IMR-90 (cell line): ENCODE measurements at regions not wholly inside any gene's neighbourhood (a gene's known extent, or its start where the extent isn't known, plus 50 kb on each side); places are given as distances from the start of the nearest gene placed in this dataset.
A peak's percentile ranks its signal among the peaks of the same experiment; 100 is the strongest.

ENCODE experiments used
- ATAC-seq: fragments of 200-7000 bp; cut with Tn5 transposase; 2 replicates; pipeline ENCODE4 v1.9.1; 2020; ENCODE audit warnings: low read depth, mild to moderate bottlenecking, moderate library complexity
- BruUV-seq: library from RNA; stranded (reverse); fragments of 400-500 nt; replicated peaks from 2 replicates; lab custom pipeline; 2021; lab: Mats Ljungman, UMichigan
- CTCF ChIA-PET: fragments of 300-600 bp; formaldehyde crosslinking; extraction: SDS; loops from one replicate; lab custom pipeline; 2021; ENCODE audit warnings: antibody characterized with exemption; lab: Yijun Ruan, JAX
- POLR2A ChIA-PET: fragments of 300-600 bp; sonication (Branson Sonifier 250); formaldehyde crosslinking; loops from one replicate; lab custom pipeline; 2022; ENCODE audit warnings: antibody characterized with exemption; ENCODE audit not compliant: unreplicated experiment; lab: Charles Lee
- DNase-seq: peaks from one replicate; pipeline ENCODE4 v3.0.0; 2013
- H2AFZ ChIP-seq: replicated peaks from 2 replicates; pipeline ENCODE3; 2013; ENCODE audit warnings: low read length, mild to moderate bottlenecking; ENCODE audit not compliant: poor library complexity
- H2AK5ac ChIP-seq: 2 replicates; pipeline ENCODE4 v1.6.1; 2013; ENCODE audit warnings: low read depth, low read length, inconsistent platforms
- H2AK9ac ChIP-seq: replicated peaks from 2 replicates; pipeline ENCODE3; 2013; ENCODE audit warnings: mild to moderate bottlenecking, low read depth, low read length, moderate library complexity; ENCODE audit not compliant: poor library complexity
- H2BK120ac ChIP-seq: 2 replicates; pipeline ENCODE4 v1.6.1; 2013; ENCODE audit warnings: low read depth, low read length, inconsistent platforms
- H2BK15ac ChIP-seq: 3 replicates; pipeline ENCODE4 v1.6.1; 2013; ENCODE audit warnings: low read depth, low read length, inconsistent platforms
- H2BK20ac ChIP-seq: 2 replicates; pipeline ENCODE4 v1.6.1; 2013; ENCODE audit warnings: low read depth, mild to moderate bottlenecking, inconsistent platforms, low read length, moderate library complexity
- H2BK5ac ChIP-seq: 2 replicates; pipeline ENCODE4 v1.6.1; 2013; ENCODE audit warnings: mild to moderate bottlenecking, low read depth, low read length, inconsistent platforms; ENCODE audit not compliant: poor library complexity, severe bottlenecking
- H3K14ac ChIP-seq: replicated peaks from 2 replicates; pipeline ENCODE4 v1.6.1; 2013; ENCODE audit warnings: low read depth, low read length, inconsistent platforms
- H3K18ac ChIP-seq: 2 replicates; pipeline ENCODE4 v1.6.1; 2013; ENCODE audit warnings: low read depth, low read length, control low read depth
- H3K23ac ChIP-seq: 2 replicates; pipeline ENCODE4 v1.6.1; 2013; ENCODE audit warnings: low read depth, low read length, inconsistent platforms
- H3K27ac ChIP-seq: 2 replicates; pipeline ENCODE4 v1.5.1; 2013; ENCODE audit warnings: mild to moderate bottlenecking, control low read depth, low read length; ENCODE audit not compliant: insufficient read depth
- H3K27me3 ChIP-seq: 2 replicates; pipeline ENCODE4 v1.6.1; 2013; ENCODE audit warnings: low read length; ENCODE audit not compliant: control insufficient read depth, insufficient read depth
- H3K36me3 ChIP-seq: 2 replicates; pipeline ENCODE4 v1.6.1; 2013; ENCODE audit warnings: low read length, mixed read lengths; ENCODE audit not compliant: control insufficient read depth, insufficient read depth
- H3K4ac ChIP-seq: 2 replicates; pipeline ENCODE4 v1.6.1; 2013; ENCODE audit warnings: low read depth, low read length, inconsistent platforms
- H3K4me1 ChIP-seq: 2 replicates; pipeline ENCODE4 v1.6.1; 2013; ENCODE audit warnings: low read length, mixed read lengths; ENCODE audit not compliant: control insufficient read depth, insufficient read depth
- H3K4me2 ChIP-seq: 2 replicates; pipeline ENCODE4 v1.6.1; 2013; ENCODE audit warnings: low read depth, mild to moderate bottlenecking, control low read depth, low read length, moderate library complexity
- H3K4me3 ChIP-seq: 2 replicates; pipeline ENCODE4 v1.5.1; 2013; ENCODE audit warnings: low read depth, mild to moderate bottlenecking, control low read depth, low read length, moderate library complexity; ENCODE audit not compliant: insufficient read depth
- H3K56ac ChIP-seq: 2 replicates; pipeline ENCODE4 v1.6.1; 2013; ENCODE audit warnings: low read length, inconsistent platforms; ENCODE audit not compliant: insufficient read depth; ENCODE audit errors: extremely low read depth
- H3K79me1 ChIP-seq, 2 experiments: 2 replicates each; pipeline ENCODE4 v1.6.1; 2013; ENCODE audit warnings: low read length in 2 of 2, inconsistent platforms in 1 of 2, low read depth in 1 of 2
- H3K9ac ChIP-seq: 2 replicates; pipeline ENCODE4 v1.6.1; 2013; ENCODE audit warnings: low read depth, low read length, control low read depth
- H3K9me1 ChIP-seq: 2 replicates; pipeline ENCODE4 v1.6.1; 2013; ENCODE audit warnings: low read length, inconsistent platforms; ENCODE audit not compliant: insufficient read depth
- H3K9me3 ChIP-seq: 2 replicates; pipeline ENCODE4 v1.6.1; 2013; ENCODE audit warnings: low read length; ENCODE audit not compliant: control insufficient read depth, insufficient read depth
- H4K20me1 ChIP-seq: 2 replicates; pipeline ENCODE4 v1.6.1; 2013; ENCODE audit warnings: low read length, inconsistent platforms; ENCODE audit not compliant: insufficient read depth
- H4K5ac ChIP-seq: 2 replicates; pipeline ENCODE4 v1.6.1; 2013; ENCODE audit warnings: mild to moderate bottlenecking, low read depth, low read length, control low read depth
- H4K8ac ChIP-seq, 2 experiments: 2 replicates each; pipeline ENCODE4 v1.6.1; 2013; ENCODE audit warnings: low read depth in 2 of 2, low read length in 2 of 2, control low read depth in 1 of 2, inconsistent platforms in 1 of 2
- H4K91ac ChIP-seq: 2 replicates; pipeline ENCODE4 v1.6.1; 2013; ENCODE audit warnings: low read depth, low read length, inconsistent platforms; ENCODE audit not compliant: insufficient read depth
- BHLHE40 ChIP-seq: fragments of 150-350 bp; IDR thresholded peaks from 2 replicates; pipeline ENCODE4 v1.6.1; 2016; ENCODE audit warnings: mild to moderate bottlenecking, low read depth, low read length
- MAFK ChIP-seq: IDR thresholded peaks from 2 replicates; pipeline ENCODE4 v1.6.1; 2012; ENCODE audit warnings: low read depth, low read length, improper control_type of control experiment
- RCOR1 ChIP-seq: IDR thresholded peaks from 2 replicates; pipeline ENCODE4 v1.6.1; 2012; ENCODE audit warnings: mild to moderate bottlenecking, low read length, improper control_type of control experiment; ENCODE audit not compliant: insufficient replicate concordance
- WGBS, 2 experiments: methylation state at CpG; one replicate each; pipeline versions ENCODE4 v1.1.5 to v1.1.7; 2013; ENCODE audit warnings: missing lambda C conversion rate in 2 of 2; ENCODE audit not compliant: insufficient read length in 1 of 2; ENCODE audit errors: extremely low coverage in 2 of 2; 5-methylcytosine and 5-hydroxymethylcytosine counted together
- dilution Hi-C: fragments of 300-500 bp; cut with HindIII; formaldehyde crosslinking; loops from one replicate; pipeline ENCODE4 v1.14.3; 2018; ENCODE audit warnings: low sequenced_read_pairs; ENCODE audit not compliant: unreplicated experiment
- in situ Hi-C: fragments of 300-500 bp; cut with MboI; formaldehyde crosslinking; loops from 3 replicates; pipeline ENCODE4 v1.14.3; 2019; ENCODE audit warnings: low sequenced_read_pairs, inconsistent platforms, mixed read lengths
- intact Hi-C: fragments of 100-400 bp; cut with micrococcal nuclease; formaldehyde crosslinking; loops from 2 replicates; pipeline ENCODE4 v1.10.0; 2022
- TF ChIP-seq, protein P1 (sequence below): conservative IDR thresholded peaks from 2 replicates; pipeline ENCODE4 v1.5.1; 2012; ENCODE audit warnings: mild to moderate bottlenecking, low read depth, low read length, improper control_type of control experiment

DNA sequence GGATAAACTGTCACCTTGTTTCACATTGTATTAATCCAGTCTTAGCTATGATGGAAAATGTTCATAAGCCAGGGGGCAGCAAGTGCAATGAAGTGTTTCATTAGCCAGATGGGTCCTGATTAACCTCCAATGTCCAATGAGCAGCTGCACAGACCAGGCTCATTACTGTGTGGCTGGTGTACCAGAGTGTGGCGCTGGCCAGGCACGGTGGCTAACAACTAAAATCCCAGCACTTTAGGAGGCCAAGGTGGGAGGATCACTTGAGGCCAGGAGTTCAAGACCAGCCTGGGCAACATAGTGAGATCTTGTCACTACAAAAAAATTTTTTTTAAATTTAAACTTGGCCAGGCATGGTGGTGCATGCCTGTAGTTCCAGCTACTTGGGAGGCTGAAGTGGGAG, 201.7 kb upstream of the FOXQ1 start:
- Histone ChIP-seq H2AK9ac (no peak overlapping the region), H3K9me1 (no peaks in the 10 kb centered on the region), H3K79me1 (no peaks in the 10 kb centered on the region), H3K23ac (no peak overlapping the region), H2AFZ (no peak overlapping the region), H3K9ac (no peak overlapping the region), H4K5ac (no peak overlapping the region), H2BK15ac (no peak overlapping the region), H3K36me3 (no peaks in the 10 kb centered on the region), H3K14ac (no peak overlapping the region), H4K8ac (no peak overlapping the region), H3K18ac (no peak overlapping the region), H3K4ac (no peak overlapping the region), H3K4me1 (peaks cover 4% of the 10 kb centered on the region; the same call in 1 of the 2 replicates), H3K4me3 (no peak overlapping the region), H2BK5ac (no peak overlapping the region), H2BK120ac (no peak overlapping the region), H3K27me3 (no peaks in the 10 kb centered on the region), H4K91ac (no peak overlapping the region), H3K4me2 (no peak overlapping the region), H3K56ac (no peak overlapping the region), H4K20me1 (no peaks in the 10 kb centered on the region), H3K9me3 (no peaks in the 10 kb centered on the region), H3K27ac (no peak overlapping the region), H2BK20ac (no peak overlapping the region), H2AK5ac (no peak overlapping the region)
- in situ Hi-C loops, result no loop called here
- WGBS, 2 experiments, result 100% methylated on average over 1 of the region's 2 CpGs; no CpG with 5 or more reads in 1 of the 2 experiments
- dilution Hi-C loops, result no loop called here
- ATAC-seq (no peak), DNase-seq (no peak)
- intact Hi-C loops, result no loop called here
- BruUV-seq, result no TSS peak
- ChIA-PET CTCF (no interaction called here), POLR2A (no interaction called here)
- TF ChIP-seq MAFK (no peak), RCOR1 (no peak), BHLHE40 (no peak)
- TF ChIP-seq, protein P1, sequence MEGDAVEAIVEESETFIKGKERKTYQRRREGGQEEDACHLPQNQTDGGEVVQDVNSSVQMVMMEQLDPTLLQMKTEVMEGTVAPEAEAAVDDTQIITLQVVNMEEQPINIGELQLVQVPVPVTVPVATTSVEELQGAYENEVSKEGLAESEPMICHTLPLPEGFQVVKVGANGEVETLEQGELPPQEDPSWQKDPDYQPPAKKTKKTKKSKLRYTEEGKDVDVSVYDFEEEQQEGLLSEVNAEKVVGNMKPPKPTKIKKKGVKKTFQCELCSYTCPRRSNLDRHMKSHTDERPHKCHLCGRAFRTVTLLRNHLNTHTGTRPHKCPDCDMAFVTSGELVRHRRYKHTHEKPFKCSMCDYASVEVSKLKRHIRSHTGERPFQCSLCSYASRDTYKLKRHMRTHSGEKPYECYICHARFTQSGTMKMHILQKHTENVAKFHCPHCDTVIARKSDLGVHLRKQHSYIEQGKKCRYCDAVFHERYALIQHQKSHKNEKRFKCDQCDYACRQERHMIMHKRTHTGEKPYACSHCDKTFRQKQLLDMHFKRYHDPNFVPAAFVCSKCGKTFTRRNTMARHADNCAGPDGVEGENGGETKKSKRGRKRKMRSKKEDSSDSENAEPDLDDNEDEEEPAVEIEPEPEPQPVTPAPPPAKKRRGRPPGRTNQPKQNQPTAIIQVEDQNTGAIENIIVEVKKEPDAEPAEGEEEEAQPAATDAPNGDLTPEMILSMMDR, result 0 out of 2 replicates have a peak, but pooled peaks have one; percentile 5
